GM12874 (cell line): ENCODE measurements at regions not wholly inside any gene's neighbourhood (a gene's known extent, or its start where the extent isn't known, plus 50 kb on each side); places are given as distances from the start of the nearest gene placed in this dataset.

Experiments
- CTCF ChIP-seq: IDR thresholded peaks from 2 replicates; pipeline ENCODE4 v1.5.1; 2011; ENCODE audit warnings: low read depth, mild to moderate bottlenecking, control low read depth, low read length, moderate library complexity; ENCODE audit not compliant: insufficient read depth

- no peak for TF ChIP-seq CTCF
Observed at GRCh38 chr14:26905229-26905628, 307.4 kb upstream of the NOVA1 start.

- TF ChIP-seq CTCF: no peak
Observed at GRCh38 chr14:26913786-26914185, 316.0 kb upstream of the NOVA1 start.

- no peak for TF ChIP-seq CTCF
Observed at GRCh38 chr14:26917086-26917485, 319.3 kb upstream of the NOVA1 start.

- no peak for TF ChIP-seq CTCF
Observed at GRCh38 chr14:26925876-26926584, 328.2 kb upstream of the NOVA1 start.

- TF ChIP-seq CTCF: no peak
Observed at GRCh38 chr14:26926585-26926984, 328.8 kb upstream of the NOVA1 start.

DNA sequence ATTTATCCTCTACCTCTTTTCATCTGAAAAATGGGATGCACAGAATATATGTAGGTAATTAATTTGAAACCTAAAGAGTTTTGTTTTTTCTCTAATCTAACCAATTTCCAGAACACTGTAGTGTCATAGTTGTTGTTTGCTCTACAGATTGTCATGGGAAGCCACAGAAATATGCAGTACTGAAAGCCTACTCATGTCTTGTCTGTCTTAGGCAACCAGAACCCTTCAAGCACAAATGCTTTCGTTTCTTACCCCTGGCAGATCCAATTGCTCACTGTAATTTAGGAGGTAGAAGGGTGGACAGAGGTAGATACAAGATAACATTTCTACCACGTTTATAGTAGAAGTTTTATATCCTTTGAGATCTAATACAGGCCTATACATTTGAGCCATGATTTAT is 330.2 kb upstream of the NOVA1 start:
- TF ChIP-seq CTCF: no peak

- no peak for TF ChIP-seq CTCF
Observed at GRCh38 chr14:26929361-26929760, 331.5 kb upstream of the NOVA1 start.
